Peyer's patch (tissue), 4 donors: ENCODE measurements at regions not wholly inside any gene's neighbourhood (a gene's known extent, or its start where the extent isn't known, plus 50 kb on each side); places are given as distances from the start of the nearest gene placed in this dataset.

Experiments
- POLR2A ChIP-seq, 2 donors: fragments of 450-650 bp; IDR thresholded peaks; one replicate each; pipeline ENCODE4 v1.5.1; 2017; ENCODE audit warnings: antibody characterized with exemption in 2 of 2, mild to moderate bottlenecking in 2 of 2, moderate library complexity in 2 of 2
- TF ChIP-seq, protein P1 (sequence below), 6 experiments: fragments of 450-650 bp in 4 of 6; fragments of 200-600 bp in 2 of 6; sonication (generic) in 1 of 6; IDR thresholded peaks; one replicate each; pipeline ENCODE4 v1.5.1; 2017 to 2019; ENCODE audit warnings: antibody characterized with exemption in 6 of 6, mild to moderate bottlenecking in 3 of 6, moderate library complexity in 1 of 6

DNA sequence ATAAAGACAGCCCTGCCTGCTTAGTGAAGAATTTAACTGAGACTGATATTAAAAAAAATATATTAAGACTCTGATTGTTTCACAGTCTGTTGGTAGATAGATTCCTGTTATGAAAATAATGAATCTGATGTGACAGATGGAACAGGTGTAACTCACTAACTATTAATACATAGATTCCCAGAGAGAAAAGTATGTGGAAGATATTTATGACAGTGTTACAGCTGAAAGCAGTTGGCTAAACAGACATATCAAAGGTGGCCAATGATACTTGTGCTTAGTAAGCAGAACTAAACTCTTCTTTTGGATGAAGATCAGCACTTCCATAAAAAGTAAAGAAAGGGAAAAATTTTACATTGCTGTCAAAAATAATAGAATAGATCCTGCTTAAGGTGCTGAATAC, 598.2 kb upstream of the CA10 start:
- TF ChIP-seq, protein P1, sequence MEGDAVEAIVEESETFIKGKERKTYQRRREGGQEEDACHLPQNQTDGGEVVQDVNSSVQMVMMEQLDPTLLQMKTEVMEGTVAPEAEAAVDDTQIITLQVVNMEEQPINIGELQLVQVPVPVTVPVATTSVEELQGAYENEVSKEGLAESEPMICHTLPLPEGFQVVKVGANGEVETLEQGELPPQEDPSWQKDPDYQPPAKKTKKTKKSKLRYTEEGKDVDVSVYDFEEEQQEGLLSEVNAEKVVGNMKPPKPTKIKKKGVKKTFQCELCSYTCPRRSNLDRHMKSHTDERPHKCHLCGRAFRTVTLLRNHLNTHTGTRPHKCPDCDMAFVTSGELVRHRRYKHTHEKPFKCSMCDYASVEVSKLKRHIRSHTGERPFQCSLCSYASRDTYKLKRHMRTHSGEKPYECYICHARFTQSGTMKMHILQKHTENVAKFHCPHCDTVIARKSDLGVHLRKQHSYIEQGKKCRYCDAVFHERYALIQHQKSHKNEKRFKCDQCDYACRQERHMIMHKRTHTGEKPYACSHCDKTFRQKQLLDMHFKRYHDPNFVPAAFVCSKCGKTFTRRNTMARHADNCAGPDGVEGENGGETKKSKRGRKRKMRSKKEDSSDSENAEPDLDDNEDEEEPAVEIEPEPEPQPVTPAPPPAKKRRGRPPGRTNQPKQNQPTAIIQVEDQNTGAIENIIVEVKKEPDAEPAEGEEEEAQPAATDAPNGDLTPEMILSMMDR (IDR thresholded peaks at IDR 0.05) = no peak
- TF ChIP-seq POLR2A (IDR thresholded peaks at IDR 0.05) = no peak
